Activated naive CD8-positive, alpha-beta T cell (primary cell): ENCODE measurements at regions not wholly inside any gene's neighbourhood (a gene's known extent, or its start where the extent isn't known, plus 50 kb on each side); places are given as distances from the start of the nearest gene placed in this dataset.

ENCODE experiments used
- H3K27ac Mint-ChIP-seq: one replicate; pipeline ENCODE4 v1.8.0; 2021; ENCODE audit warnings: mixed read lengths
- H3K27me3 Mint-ChIP-seq: one replicate; pipeline ENCODE4 v1.8.0; 2021; ENCODE audit warnings: mixed read lengths
- H3K36me3 Mint-ChIP-seq: one replicate; pipeline ENCODE4 v1.8.0; 2021; ENCODE audit warnings: mixed read lengths
- H3K4me1 Mint-ChIP-seq: one replicate; pipeline ENCODE4 v1.8.0; 2021; ENCODE audit warnings: low read depth, mixed read lengths
- H3K4me3 Mint-ChIP-seq: one replicate; pipeline ENCODE4 v1.8.0; 2021; ENCODE audit warnings: mild to moderate bottlenecking, mixed read lengths
- H3K9me3 Mint-ChIP-seq: one replicate; pipeline ENCODE4 v1.8.0; 2021; ENCODE audit warnings: low read depth, mixed read lengths

- H3K4me3 Mint-ChIP-seq, result no peak overlapping the region
- H3K9me3 Mint-ChIP-seq, result no peaks in the 10 kb centered on the region
- H3K27me3 Mint-ChIP-seq, result peaks cover 27% of the 10 kb centered on the region
- no peaks in the 10 kb centered on the region for H3K36me3 Mint-ChIP-seq
- H3K4me1 Mint-ChIP-seq, result peaks cover 10% of the 10 kb centered on the region
- no peak overlapping the region for H3K27ac Mint-ChIP-seq
These were observed 99.9 kb upstream of the CCL2 start for GRCh38 chr17:34154961-34155730.

DNA sequence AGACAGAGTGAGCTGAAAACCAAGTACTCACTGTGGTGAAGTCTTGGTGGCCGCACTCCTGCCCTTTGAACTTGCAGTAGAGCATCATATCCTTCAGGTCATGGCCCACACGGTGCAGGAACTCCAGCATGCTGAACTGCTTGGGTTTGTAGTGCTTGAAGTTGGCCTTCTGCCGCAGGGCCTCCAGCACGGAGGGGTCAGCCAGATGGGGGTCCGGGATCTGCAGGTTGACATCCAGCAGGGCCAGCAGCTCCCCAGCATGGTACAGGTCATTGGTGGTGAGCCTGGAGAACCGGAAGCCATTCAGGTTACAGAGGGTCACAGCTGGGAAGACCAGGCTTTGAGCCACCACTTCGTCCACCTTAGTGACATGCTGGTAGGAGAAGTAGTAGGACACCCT is 99.1 kb upstream of the CCL2 start:
- no peak overlapping the region for H3K27ac Mint-ChIP-seq
- H3K4me3 Mint-ChIP-seq, result no peak overlapping the region
- H3K9me3 Mint-ChIP-seq, result no peaks in the 10 kb centered on the region

DNA sequence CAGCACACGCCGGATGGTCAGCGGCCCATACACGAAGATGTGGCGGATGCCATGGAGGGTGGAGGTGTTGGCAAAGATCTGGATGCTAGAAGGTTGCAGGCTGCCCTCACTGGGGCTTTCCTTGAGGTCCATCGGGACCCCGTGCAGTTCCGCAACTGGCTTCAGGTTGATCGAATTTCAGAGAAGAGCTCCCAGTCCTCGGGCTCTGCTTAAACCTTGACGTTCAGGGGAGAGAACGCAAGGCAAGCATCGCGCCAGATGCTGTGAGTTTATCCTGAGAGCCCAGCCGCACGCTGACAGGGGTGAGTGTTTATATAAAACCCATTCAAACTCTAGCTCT is 98.7 kb upstream of the CCL2 start:
- no peak overlapping the region for H3K4me3 Mint-ChIP-seq
- no peaks in the 10 kb centered on the region for H3K36me3 Mint-ChIP-seq
- no peaks in the 10 kb centered on the region for H3K9me3 Mint-ChIP-seq
- no peak overlapping the region for H3K27ac Mint-ChIP-seq
- H3K27me3 Mint-ChIP-seq, result peaks cover 25% of the 10 kb centered on the region
- peaks cover 10% of the 10 kb centered on the region for H3K4me1 Mint-ChIP-seq

More for the DNA sequence above, 99.1 kb upstream of the CCL2 start:
- H3K27me3 Mint-ChIP-seq, result peaks cover 25% of the 10 kb centered on the region
- H3K36me3 Mint-ChIP-seq, result no peaks in the 10 kb centered on the region
- H3K4me1 Mint-ChIP-seq, result peaks cover 10% of the 10 kb centered on the region

DNA sequence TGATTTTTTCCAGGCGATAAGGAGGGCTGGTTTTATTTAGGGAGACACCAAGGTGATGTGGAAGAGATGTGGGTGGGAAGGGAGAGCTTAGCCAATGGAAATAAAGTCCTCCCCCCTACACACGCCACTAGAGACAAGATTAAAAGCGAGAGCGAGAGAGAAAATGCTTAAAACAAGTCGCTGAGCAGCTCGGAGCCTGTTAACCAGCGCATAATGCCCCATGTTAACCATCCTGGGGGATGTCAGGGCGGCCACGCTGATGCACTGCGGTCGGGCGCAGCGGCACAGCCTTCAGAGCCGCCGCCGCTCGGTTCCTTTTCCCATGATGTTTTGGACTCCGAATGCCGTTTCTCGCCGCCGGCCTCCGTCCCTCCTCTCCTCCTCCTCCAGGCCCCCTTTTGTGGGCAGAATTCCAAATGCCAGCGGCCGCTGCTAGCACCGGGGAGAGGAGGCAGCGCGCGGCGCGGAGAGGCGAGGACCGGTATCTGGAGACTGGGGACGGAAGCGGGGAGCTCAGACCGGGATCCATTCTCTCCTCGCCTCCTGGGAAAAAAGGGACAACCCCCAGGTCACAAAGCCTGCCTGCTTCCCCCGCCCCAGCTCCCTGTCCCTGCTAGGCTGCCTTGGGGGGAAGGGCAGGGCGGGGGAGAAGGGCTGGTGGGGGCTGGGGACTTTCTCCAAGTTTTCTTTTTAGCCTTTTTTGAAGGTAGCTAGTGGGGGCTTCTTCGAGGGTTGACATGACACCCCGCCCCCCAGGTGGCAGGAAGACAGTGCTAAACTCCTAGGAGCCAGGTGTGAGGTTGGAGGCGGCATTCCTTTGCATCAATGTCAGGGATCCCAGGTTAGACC is 98.1 kb upstream of the CCL2 start:
- Mint-ChIP-seq H3K27me3 (peaks cover 28% of the 10 kb centered on the region), H3K9me3 (no peaks in the 10 kb centered on the region), H3K4me3 (no peak overlapping the region), H3K27ac (no peak overlapping the region), H3K36me3 (no peaks in the 10 kb centered on the region), H3K4me1 (peaks cover 10% of the 10 kb centered on the region)

- H3K36me3 Mint-ChIP-seq, result no peaks in the 10 kb centered on the region
- H3K27me3 Mint-ChIP-seq, result peaks cover 22% of the 10 kb centered on the region
- no peak overlapping the region for H3K4me3 Mint-ChIP-seq
- H3K27ac Mint-ChIP-seq, result no peak overlapping the region
- no peaks in the 10 kb centered on the region for H3K9me3 Mint-ChIP-seq
- no peaks in the 10 kb centered on the region for H3K4me1 Mint-ChIP-seq
These were observed 93.4 kb upstream of the CCL2 start for GRCh38 chr17:34161690-34162089.

- Mint-ChIP-seq H3K9me3 (no peaks in the 10 kb centered on the region), H3K4me1 (no peaks in the 10 kb centered on the region), H3K27me3 (peaks cover 22% of the 10 kb centered on the region), H3K27ac (no peak overlapping the region), H3K4me3 (no peak overlapping the region), H3K36me3 (no peaks in the 10 kb centered on the region)
These were observed 92.0 kb upstream of the CCL2 start for GRCh38 chr17:34163123-34163522.

DNA sequence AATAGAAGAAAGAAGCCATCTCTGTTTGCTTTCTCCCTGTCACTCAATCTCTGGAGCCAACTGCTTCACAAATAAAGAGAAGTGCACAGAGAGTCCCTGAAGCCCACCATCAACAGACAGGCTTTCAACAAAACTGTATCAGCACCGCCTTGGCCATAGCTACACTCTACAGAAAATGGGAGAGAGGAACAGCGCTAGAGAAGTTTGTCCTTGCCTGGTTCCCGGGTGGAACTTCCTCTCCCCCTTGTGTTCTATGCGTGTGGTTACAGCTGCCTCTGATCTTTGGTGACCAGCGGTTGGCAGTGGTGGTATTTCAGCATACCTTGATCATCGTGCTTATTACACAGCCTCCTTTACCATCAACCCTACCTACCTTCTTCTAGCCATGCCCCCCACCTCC is 91.4 kb upstream of the CCL2 start:
- Mint-ChIP-seq H3K27me3 (peaks cover 17% of the 10 kb centered on the region), H3K36me3 (no peaks in the 10 kb centered on the region), H3K4me1 (no peaks in the 10 kb centered on the region), H3K4me3 (no peak overlapping the region), H3K9me3 (no peaks in the 10 kb centered on the region), H3K27ac (no peak overlapping the region)

DNA sequence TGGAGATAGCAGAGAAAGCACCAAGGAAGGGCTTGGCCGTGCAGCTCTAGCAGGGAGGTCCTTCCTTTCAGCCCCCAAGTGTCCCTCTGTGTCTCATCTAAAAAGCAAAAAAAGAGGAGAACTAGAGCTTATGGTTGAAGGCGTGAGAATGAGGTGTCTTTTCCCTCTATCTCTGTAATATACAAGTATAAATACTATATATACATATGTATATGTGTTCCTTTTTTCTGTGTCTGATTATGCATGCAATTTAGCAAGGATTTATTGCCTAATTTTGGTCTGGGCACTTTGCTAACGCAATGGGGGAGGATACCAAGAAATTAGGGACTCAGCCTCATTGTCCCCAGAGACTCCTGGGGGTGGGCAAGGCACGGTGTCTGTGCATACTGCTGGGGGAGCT is 90.2 kb upstream of the CCL2 start:
- Mint-ChIP-seq H3K4me1 (no peaks in the 10 kb centered on the region), H3K27me3 (peaks cover 10% of the 10 kb centered on the region), H3K36me3 (no peaks in the 10 kb centered on the region), H3K4me3 (no peak overlapping the region), H3K9me3 (no peaks in the 10 kb centered on the region), H3K27ac (no peak overlapping the region)

GRCh38 chr17:34166352-34166751 is 88.7 kb upstream of the CCL2 start:
- Mint-ChIP-seq H3K36me3 (no peaks in the 10 kb centered on the region), H3K9me3 (no peaks in the 10 kb centered on the region), H3K27ac (no peak overlapping the region), H3K4me1 (peaks cover under 1% of the 10 kb centered on the region), H3K4me3 (no peak overlapping the region), H3K27me3 (peaks cover 11% of the 10 kb centered on the region)

DNA sequence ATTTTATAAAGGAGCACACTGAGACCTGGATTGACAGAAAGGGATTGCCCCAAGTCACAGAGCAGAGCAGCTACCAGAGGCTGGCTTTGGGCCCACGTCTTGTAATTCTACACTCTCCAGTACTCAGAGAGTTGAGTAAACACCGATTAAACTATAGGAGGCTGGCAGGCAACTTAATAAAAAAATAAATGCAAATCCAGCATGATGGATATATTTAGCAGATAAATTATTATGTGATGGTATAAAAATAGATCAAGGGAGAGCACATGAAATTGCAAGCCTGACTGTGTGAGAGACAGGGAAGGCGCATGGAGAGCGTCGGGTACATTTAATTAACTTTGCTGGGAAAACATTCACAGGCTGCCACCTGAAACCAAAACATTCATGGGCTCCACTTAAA is 87.7 kb upstream of the CCL2 start:
- H3K9me3 Mint-ChIP-seq, result no peaks in the 10 kb centered on the region

GRCh38 chr17:34168989-34169388 is 86.1 kb upstream of the CCL2 start:
- H3K9me3 Mint-ChIP-seq, result no peaks in the 10 kb centered on the region

More for the DNA sequence above, 87.7 kb upstream of the CCL2 start:
- Mint-ChIP-seq H3K36me3 (no peaks in the 10 kb centered on the region), H3K4me1 (peaks cover 4% of the 10 kb centered on the region), H3K27ac (no peak overlapping the region), H3K27me3 (peaks cover 9% of the 10 kb centered on the region), H3K4me3 (no peak overlapping the region)

DNA sequence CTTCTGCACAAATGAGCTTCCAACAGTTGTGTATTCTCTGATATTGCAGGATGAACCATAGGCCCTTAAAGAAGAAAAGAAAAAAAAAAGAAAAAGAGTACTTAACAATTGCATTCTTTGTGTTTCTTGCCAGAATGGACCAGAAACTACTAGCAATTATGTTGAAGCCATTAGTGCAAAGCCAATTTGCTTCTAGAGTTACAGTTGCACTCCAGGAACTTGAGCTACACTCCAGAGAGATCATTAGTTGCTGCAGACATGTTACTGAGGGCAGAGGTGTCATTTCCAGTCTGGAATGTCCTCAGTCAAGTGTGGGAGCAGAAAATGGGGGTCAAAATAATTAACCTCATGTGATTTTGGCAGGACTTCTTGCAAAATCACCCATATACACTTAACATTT is 85.6 kb upstream of the CCL2 start:
- Mint-ChIP-seq H3K27ac (no peak overlapping the region), H3K9me3 (no peaks in the 10 kb centered on the region), H3K4me1 (peaks cover 4% of the 10 kb centered on the region), H3K27me3 (peaks cover 5% of the 10 kb centered on the region), H3K36me3 (no peaks in the 10 kb centered on the region), H3K4me3 (no peak overlapping the region)

More at GRCh38 chr17:34168989-34169388, 86.1 kb upstream of the CCL2 start:
- no peak overlapping the region for H3K4me3 Mint-ChIP-seq
- peaks cover 4% of the 10 kb centered on the region for H3K4me1 Mint-ChIP-seq
- H3K27me3 Mint-ChIP-seq, result peaks cover 6% of the 10 kb centered on the region
- no peak overlapping the region for H3K27ac Mint-ChIP-seq
- no peaks in the 10 kb centered on the region for H3K36me3 Mint-ChIP-seq

- Mint-ChIP-seq H3K4me1 (peaks cover 4% of the 10 kb centered on the region), H3K27me3 (peaks cover 7% of the 10 kb centered on the region), H3K9me3 (no peaks in the 10 kb centered on the region), H3K27ac (no peak overlapping the region), H3K36me3 (no peaks in the 10 kb centered on the region), H3K4me3 (no peak overlapping the region)
These were observed 83.8 kb upstream of the CCL2 start for GRCh38 chr17:34171245-34171818.

DNA sequence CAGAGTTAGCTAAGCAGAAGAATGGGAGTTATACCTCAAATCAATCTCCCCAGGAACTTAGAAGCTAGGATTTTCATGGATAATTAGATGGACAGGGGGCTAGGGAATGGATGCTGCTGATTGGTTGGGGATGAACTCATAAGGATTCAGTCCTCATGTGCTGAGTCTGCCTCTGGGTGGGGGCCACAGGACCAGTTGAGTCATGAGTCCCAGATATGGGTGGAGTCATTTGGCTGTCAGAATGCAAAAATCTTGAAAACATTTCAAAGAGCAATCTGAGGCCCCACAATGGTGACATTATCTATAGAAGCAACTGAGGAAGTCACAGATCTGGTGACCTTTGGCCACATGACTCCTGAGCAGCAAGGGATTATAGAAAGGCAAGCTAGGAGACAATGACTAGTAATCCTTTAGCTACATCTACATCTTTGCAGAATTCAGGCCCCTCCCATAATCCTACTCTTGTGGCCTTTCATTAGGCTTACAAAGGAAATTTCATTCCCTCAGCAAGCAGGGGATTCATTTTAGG is 82.6 kb upstream of the CCL2 start:
- peaks cover 7% of the 10 kb centered on the region for H3K27me3 Mint-ChIP-seq
- H3K27ac Mint-ChIP-seq, result no peak overlapping the region
- peaks cover 4% of the 10 kb centered on the region for H3K4me1 Mint-ChIP-seq
- H3K9me3 Mint-ChIP-seq, result no peaks in the 10 kb centered on the region
- H3K4me3 Mint-ChIP-seq, result no peak overlapping the region
- H3K36me3 Mint-ChIP-seq, result no peaks in the 10 kb centered on the region

DNA sequence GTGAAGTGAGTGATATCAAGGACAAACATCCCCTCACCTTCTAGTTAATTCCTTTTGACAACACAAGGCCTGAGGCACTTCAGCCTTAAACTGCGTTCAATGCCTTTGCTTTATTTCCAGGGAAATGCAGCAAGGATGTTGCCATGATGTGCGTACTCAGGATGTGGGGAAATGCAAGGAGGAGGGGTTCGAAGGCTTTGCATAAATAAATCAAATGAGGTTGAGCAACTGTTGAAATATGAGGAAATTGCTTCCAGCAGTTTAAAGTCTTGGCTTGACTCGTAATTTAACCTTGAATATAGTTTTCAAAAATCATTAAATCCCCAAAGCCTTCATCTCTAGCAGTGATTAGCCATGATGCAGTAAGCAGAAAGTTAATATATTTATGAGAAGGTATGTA is 81.8 kb upstream of the CCL2 start:
- H3K9me3 Mint-ChIP-seq, result no peaks in the 10 kb centered on the region
- H3K36me3 Mint-ChIP-seq, result no peaks in the 10 kb centered on the region
- H3K4me1 Mint-ChIP-seq, result peaks cover 4% of the 10 kb centered on the region
- H3K27me3 Mint-ChIP-seq, result peaks cover 7% of the 10 kb centered on the region
- H3K27ac Mint-ChIP-seq, result no peak overlapping the region
- H3K4me3 Mint-ChIP-seq, result no peak overlapping the region
